Prostate gland (tissue), 2 donors: ENCODE measurements at regions not wholly inside any gene's neighbourhood (a gene's known extent, or its start where the extent isn't known, plus 50 kb on each side); places are given as distances from the start of the nearest gene placed in this dataset.

Experiments used
- CTCF ChIP-seq, 4 experiments: fragments of 200-600 bp in 2 of 4; fragments of 450-650 bp in 2 of 4; sonication (generic) in 2 of 4; IDR thresholded peaks; 1 replicate in 3 of 4; 2 replicates in 1 of 4; pipeline ENCODE4 v1.5.1; 2016 to 2019; ENCODE audit warnings: antibody characterized with exemption in 4 of 4, mild to moderate bottlenecking in 2 of 4, moderate library complexity in 2 of 4
- POLR2A ChIP-seq: fragments of 450-650 bp; IDR thresholded peaks from one replicate; pipeline ENCODE4 v1.6.1; 2016; ENCODE audit warnings: antibody characterized with exemption, mild to moderate bottlenecking

GRCh38 chr10:7471720-7472367 lies 61.0 kb upstream of the SFMBT2 start:
- TF ChIP-seq CTCF (IDR thresholded peaks at IDR 0.05) (no peak), POLR2A (no peak)
